Sigmoid colon (tissue), 4 donors: ENCODE measurements at regions not wholly inside any gene's neighbourhood (a gene's known extent, or its start where the extent isn't known, plus 50 kb on each side); places are given as distances from the start of the nearest gene placed in this dataset.

Experiments
- POLR2AphosphoS5 ChIP-seq, 4 donors: sonication (generic); formaldehyde crosslinking; IDR thresholded peaks; one replicate each; pipeline ENCODE4 v1.6.1; 2017; ENCODE audit warnings: antibody characterized with exemption in 4 of 4
- TF ChIP-seq, protein P1 (sequence below), 4 experiments: fragments of 450-650 bp in 3 of 4; fragments of 200-600 bp in 1 of 4; IDR thresholded peaks; one replicate each; pipeline ENCODE4 v1.5.1; 2016 to 2019; ENCODE audit warnings: antibody characterized with exemption in 4 of 4, mild to moderate bottlenecking in 3 of 4, moderate library complexity in 2 of 4

DNA sequence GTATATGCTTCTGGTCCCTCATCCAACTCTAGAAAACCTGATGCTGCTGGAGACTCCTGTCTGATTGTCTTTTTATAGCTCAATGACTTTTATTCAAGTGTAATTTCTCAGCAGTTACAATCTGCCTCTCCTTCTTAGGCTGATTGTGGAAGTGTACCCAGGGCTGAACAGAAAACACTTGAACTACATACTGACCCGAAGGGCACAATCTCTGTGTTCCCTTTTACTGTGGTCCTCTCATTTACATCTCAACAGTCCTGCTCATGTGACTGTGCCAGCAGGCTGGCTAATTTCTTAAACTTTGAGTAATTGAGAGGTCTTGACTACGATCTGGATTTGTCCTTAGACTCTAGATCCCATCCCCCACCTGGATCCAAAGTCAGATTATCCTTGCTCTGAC lies 863.4 kb downstream of the PDHA2 start:
- no peak for TF ChIP-seq POLR2AphosphoS5 (IDR thresholded peaks at IDR 0.05)
- TF ChIP-seq, protein P1, sequence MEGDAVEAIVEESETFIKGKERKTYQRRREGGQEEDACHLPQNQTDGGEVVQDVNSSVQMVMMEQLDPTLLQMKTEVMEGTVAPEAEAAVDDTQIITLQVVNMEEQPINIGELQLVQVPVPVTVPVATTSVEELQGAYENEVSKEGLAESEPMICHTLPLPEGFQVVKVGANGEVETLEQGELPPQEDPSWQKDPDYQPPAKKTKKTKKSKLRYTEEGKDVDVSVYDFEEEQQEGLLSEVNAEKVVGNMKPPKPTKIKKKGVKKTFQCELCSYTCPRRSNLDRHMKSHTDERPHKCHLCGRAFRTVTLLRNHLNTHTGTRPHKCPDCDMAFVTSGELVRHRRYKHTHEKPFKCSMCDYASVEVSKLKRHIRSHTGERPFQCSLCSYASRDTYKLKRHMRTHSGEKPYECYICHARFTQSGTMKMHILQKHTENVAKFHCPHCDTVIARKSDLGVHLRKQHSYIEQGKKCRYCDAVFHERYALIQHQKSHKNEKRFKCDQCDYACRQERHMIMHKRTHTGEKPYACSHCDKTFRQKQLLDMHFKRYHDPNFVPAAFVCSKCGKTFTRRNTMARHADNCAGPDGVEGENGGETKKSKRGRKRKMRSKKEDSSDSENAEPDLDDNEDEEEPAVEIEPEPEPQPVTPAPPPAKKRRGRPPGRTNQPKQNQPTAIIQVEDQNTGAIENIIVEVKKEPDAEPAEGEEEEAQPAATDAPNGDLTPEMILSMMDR (IDR thresholded peaks at IDR 0.05) = no peak
